AG10803 (cell line): ENCODE measurements at regions not wholly inside any gene's neighbourhood (a gene's known extent, or its start where the extent isn't known, plus 50 kb on each side); places are given as distances from the start of the nearest gene placed in this dataset.
A peak's percentile ranks its signal among the peaks of the same experiment; 100 is the strongest.

Experiments used
- DNase-seq: peaks from one replicate; pipeline ENCODE4 v3.0.0; 2010; ENCODE audit warnings: low read depth
- H3K4me3 ChIP-seq: 2 replicates; pipeline ENCODE4 v1.5.1; 2011; ENCODE audit warnings: mild to moderate bottlenecking, low read length, control low read depth
- TF ChIP-seq, protein P1 (sequence below): conservative IDR thresholded peaks from 2 replicates; pipeline ENCODE4 v1.5.1; 2011; ENCODE audit warnings: mild to moderate bottlenecking, low read length, control low read depth, inconsistent platforms

DNA sequence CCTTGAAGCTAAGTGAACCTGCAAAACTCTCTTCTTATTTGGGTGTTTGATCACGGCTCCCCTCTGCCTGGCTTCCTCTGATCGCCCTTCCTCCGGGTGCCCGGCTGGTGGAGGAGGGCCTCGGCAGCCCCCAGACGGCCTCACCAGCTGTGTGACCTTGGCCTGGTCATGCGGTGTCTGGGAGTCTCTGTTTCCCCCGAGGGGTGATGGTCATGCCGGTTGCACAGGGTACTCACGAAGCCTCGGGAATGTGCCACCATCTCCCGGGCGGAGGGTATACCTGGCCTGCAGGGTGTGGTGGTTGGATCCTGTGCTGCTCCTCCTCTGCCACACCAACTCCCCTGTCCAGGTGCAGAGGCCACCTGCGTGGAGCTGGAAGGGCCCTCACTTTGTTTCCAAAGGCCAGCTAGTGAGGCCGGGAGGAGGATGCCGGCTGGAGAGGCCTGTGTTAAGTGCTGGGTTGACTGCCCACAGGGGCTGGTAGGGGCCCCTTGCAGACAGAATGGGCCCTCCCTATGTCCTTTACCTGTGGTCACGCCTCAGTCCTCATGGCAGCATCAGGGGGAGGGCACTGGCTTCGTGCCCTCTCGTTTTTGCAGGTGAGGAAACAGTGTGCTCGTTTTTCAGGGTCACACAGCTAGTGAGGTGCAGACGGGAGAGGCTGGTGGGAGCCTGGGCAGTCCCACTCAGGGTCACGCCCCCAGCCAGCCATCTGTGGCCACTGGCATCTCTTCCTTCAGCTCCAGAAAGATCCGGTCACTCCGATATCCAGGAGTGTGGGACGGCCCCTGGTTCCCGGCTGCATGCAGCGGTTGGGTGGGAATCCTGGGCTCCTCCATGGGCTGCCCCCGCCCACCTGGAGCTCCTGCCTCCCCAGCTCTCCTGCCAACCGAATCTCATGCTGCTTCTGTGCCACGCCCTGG lies 148.5 kb upstream of the GSE1 start:
- no peak overlapping the region for H3K4me3 ChIP-seq
- DNase-seq = no peak
- TF ChIP-seq, protein P1, sequence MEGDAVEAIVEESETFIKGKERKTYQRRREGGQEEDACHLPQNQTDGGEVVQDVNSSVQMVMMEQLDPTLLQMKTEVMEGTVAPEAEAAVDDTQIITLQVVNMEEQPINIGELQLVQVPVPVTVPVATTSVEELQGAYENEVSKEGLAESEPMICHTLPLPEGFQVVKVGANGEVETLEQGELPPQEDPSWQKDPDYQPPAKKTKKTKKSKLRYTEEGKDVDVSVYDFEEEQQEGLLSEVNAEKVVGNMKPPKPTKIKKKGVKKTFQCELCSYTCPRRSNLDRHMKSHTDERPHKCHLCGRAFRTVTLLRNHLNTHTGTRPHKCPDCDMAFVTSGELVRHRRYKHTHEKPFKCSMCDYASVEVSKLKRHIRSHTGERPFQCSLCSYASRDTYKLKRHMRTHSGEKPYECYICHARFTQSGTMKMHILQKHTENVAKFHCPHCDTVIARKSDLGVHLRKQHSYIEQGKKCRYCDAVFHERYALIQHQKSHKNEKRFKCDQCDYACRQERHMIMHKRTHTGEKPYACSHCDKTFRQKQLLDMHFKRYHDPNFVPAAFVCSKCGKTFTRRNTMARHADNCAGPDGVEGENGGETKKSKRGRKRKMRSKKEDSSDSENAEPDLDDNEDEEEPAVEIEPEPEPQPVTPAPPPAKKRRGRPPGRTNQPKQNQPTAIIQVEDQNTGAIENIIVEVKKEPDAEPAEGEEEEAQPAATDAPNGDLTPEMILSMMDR = no peak

DNA sequence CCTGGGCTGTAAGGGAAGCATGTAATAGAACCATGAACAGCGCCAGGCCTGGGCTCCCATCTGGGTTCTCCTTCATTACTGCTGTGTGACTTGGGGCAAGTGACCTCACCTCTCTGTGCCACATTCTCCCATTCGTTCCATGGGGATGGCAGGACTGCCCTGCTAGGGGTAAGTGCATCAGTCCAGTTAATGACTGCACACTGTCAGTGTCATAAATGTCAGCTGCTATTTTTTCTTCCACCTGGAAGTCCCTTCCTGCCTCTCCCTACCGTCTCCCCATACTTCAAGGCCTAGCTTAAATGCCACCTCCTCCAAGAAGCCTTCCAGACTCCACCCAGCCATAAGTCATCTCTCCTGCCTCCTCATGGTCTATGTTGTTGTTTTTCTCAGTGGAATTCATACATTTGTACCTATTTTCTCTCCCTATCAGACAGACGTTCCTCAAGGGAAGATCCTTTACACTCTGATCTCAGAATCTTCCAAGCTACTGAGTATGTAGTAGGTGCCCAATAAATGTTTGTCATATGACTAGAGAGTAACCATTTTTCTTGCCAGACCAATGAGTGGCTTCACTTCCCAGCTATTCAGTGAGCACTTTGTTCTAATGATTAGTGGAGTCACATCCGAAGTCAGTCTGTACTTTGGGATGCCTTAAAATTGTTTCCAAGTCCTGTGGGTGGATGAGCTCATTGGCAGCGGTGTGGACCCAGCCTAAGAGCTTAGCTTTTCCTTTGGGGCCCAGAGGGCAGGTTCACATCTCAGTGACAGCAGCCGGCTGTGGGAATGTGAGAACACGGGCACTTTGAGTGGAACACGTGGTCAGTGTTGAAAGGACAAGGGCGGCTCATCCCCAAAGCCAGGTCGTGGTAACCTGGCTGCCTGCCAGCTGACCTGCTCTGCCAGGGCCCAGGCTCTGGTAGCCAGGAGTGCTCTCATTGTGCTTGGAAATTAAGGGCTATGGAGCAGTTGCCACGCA lies 147.5 kb upstream of the GSE1 start:
- TF ChIP-seq, protein P1 = no peak
- peak; percentile 64 for DNase-seq
- no peak overlapping the region for H3K4me3 ChIP-seq

DNA sequence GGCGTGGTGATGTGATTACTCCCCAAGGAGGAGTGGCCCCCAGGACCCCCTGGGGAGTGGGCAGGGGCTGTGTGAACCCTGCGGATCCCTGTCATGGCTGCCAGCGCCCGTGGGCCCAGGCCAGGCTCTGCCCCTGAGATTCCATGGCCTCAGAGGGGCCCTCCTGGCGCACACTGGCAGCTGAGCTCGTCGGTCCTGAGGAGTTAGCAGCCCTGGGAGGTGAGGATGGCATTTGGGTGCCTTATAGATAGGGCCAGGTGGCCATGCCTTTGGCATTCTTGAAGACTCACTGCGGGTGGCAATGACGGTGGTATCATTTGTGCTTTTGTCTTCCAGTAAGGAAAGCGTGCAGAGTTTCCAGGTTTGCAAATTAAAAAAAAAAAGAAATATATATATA lies 146.8 kb upstream of the GSE1 start:
- TF ChIP-seq, protein P1 = no peak
- no peak for DNase-seq
- H3K4me3 ChIP-seq = no peak overlapping the region

DNA sequence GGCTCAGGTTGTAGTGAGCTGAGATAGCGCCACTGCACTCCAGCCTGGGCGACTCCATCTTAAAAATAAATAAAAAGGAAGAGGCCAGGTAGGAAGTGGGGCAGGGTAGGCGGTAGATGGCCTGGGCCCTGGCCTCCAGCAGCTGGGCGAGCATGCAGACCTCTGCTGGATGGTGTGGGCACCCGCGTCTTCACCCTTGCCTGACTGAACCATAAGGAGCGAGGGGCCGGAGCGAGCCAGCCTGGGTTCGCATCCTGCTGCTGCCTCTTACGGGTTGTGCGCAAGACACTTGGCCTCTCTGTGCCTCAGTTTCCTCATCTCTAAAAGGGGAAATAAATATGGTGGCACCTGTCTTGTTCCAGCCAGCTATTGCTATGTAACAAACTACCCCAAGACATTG lies 146.1 kb upstream of the GSE1 start:
- no peak overlapping the region for H3K4me3 ChIP-seq

DNA sequence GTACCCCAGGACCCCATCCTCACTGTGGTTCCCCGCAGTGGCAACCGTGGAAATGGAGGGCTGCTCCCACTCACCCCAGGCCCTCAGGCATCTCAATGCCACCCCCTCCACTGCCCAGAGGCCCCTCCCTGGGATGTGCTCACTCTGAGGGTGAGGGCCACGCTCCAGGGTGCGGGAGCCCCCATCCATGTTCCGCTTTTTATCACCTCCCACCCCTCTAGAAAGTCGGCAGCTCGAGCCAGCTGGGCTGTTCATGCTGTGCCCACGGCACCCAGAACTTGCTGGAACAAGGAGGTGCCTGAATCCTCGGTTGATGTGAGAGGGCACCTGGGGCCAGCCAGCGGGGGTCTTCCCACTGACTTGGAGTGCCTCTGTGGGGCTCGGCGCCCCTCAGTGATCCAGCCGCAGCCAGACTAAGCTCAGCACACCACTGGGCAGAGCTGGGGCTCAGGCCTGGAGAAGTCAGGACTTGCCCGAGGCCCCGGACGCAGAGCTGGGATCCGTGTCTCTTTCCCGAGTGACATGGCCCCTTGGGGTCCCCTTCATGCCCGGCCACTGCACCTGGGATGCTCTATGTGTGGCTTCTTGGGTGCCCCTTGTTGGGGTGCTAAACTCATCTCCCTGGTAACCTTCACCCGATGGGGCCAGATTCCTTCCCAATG lies 143.1 kb upstream of the GSE1 start:
- H3K4me3 ChIP-seq = no peak overlapping the region
- TF ChIP-seq, protein P1 = no peak
- DNase-seq = no peak

More for the DNA sequence above, 146.1 kb upstream of the GSE1 start:
- DNase-seq = no peak
- TF ChIP-seq, protein P1 = no peak

DNA sequence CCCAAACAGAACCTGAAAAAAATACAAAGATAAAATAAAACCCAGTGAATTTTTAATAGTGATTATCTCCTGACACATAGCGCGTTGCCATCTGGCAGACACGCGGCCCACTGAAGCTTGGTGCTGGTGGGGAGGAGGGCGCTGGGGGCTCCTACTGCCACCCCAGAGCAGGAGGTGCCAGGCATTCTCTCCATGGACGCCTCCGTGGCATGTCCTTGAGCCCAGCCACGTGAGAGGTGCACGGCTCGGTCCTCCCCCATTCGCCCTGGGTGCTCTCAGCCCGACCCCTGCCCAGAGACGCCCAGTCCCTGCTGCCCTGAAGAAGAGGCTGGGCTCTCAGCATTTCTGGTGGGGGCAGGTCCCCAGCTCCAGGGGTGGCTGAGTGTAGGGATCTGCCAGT lies 142.2 kb upstream of the GSE1 start:
- TF ChIP-seq, protein P1 = no peak
- no peak for DNase-seq
- H3K4me3 ChIP-seq = no peak overlapping the region
